ENCODE measurements at regions not wholly inside any gene's neighbourhood (a gene's known extent, or its start where the extent isn't known, plus 50 kb on each side); places are given as distances from the start of the nearest gene placed in this dataset.

DNA sequence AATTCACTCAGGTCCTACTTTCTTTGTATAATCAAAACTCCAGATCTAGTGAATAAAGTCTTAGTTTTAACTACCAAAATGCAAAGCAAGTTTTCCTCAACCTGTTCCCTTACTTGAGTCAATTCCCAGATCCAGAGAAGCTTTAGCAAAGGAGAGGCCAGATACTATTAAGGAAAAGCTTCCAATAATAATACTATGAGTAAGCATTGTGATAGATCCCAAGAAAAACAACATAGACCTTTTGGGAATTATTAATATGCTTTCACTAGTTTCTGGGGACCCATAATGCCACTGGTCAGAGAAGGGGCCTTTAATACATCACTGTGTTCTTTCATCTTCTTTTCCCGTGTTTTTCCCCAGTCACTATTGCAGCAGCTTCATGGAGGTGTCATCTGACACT lies 339.9 kb upstream of the CDIN1 start:
- DNase-seq, result no peak

DNA sequence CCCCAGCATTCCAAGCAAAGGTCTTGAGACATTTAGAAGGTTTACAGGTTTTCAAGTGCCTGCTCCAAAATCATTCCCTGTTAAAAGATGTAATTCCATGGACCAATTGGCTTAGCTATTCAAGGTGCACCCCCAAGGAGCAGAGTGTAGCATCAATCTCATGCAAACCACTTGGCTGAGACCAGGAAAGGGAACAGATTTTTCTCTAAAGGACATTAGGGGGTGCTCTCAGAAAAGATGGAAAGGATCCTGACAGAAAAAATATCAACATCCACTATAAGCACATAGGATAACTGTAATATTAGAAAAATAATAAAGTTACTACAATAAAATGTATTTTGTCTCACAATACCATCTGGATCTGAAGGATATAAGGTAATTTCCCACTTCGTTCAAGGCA lies 328.0 kb upstream of the CDIN1 start:
- DNase-seq, result no peak

DNA sequence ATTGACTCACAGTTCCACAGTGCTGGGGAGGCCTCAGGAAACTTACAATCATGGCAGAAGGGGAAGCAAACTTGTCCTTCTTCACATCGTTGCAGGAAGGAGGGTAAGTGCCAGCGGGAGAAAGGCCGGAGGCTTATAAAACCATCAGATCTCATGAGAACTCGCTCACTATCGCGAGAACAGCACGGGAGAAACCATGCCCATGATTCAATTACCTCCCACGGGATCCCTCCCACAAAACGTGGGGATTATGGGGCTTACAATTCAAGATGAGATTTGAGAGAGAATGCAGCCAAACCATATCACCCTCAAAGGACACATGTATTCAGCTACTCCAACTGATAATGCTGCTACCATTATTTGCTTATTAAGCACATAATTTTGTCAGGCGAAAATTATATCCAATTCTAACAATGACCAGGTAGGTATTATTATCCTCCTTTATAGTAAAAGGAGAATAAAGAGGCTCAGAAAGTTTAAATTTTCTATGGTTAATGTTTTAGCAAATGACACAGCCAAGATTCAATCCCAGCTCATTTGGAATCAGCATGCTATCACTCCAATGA lies 327.2 kb upstream of the CDIN1 start:
- no peak for DNase-seq

DNA sequence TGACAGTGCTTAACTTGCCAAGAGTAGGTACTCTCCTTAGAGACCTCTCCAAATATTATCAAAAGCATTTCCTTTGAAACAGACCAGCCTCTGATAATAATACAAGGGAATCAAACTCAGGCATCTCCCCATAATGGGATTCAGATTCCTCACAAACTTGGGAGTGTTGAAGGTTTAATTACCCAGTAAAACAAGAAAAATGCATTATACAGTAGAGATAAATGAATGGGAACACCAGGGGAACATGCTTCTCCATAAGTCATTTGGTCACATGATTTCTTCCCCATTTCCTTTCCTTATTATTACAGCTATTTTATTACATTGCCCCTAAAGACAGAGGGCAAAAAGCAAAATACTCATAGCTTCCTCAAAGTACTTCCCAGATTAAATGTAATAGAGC lies 325.0 kb upstream of the CDIN1 start:
- DNase-seq, result no peak

DNA sequence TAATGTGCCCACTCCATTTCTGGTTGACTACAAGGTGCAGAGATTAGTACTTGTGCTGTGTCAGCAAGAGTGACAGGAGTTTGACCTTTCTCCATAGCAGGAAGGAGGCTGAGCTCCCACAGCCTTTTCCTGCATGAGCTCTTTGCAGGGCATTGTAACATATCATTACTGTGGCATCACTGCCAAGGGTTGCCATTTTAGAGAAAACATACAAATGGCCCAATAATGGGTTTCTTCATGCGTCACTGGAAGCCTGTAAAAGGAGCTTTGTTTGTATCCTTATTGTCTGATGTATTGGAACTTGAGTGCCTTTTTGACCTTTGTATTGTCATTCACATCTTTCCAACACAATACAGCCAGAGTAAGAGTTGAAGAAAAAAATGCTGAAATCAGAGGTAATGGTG lies 323.0 kb upstream of the CDIN1 start:
- DNase-seq, result no peak

DNA sequence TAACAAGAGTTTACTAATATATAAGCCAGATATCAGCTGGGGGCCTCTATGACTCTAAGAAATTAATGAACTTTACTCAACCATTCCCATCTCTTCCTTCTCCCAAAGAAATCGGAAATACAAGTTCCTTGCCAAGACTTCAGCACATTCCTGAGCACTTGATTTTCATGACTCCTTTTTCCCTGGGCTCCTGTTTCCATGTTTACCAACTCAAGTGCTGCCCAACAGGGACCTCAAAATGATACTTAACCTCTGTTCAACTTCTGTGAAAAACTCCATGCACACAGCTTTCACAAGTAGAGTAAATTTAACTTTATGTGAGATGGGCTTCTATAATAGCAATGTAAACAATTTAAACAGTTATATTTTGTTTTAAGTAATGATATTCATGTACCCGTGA lies 315.8 kb upstream of the CDIN1 start:
- DNase-seq, result no peak

DNA sequence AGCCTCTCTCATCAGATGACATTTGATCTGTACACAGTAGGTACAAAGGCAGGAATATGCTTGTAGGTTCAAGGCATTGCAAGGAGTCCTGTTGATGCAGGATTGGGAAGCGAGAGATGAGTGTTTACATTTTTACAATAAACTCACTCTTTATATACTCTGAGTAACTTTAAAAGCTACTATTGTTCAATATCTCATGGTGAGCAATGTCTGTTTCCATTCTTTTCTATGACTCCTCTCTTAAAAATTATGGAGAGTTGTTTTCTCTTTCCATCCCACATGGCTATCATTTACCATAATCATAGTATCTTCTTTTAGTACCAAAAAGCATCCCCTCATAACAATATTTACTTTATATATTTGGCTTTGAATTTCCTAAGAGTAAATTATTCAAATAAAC lies 314.0 kb upstream of the CDIN1 start:
- no peak for DNase-seq

DNA sequence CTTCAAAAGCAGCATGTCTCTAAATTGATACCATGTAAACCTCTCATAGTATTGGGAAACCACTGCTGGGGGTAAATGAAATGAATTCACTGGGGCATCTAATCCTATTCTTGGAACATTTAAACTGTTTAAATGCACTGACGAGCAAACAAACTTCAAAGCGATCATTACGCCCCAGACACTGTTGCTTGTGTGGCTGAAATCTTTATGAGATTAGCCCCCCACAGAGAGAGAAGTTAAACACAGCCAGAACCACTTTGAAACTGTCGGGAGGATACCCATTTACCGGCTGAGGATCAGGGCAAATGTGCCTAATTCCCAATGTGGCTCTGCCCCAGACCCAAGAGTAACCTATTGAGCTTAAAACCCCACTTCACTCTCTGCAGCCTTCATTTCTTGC lies 308.4 kb upstream of the CDIN1 start:
- no peak for DNase-seq

DNA sequence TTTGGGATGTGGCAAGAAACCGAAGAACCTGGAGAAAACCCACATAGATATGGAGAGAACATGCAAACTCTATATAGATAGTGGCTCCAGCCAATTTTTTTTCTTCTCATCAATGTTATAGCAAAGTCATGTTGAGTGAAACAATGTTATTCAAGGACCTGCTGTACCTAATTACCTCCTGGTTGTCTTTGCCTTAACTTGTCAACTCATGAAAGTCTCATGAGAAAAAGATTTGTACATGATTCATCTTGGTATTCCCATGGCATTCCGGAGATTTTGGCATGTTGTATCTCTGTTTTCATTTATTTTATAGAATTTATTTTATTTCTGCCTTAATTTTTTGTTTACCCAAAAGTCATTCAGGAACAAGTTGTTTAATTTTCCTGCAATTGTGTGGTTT lies 303.8 kb upstream of the CDIN1 start:
- no peak for DNase-seq

DNA sequence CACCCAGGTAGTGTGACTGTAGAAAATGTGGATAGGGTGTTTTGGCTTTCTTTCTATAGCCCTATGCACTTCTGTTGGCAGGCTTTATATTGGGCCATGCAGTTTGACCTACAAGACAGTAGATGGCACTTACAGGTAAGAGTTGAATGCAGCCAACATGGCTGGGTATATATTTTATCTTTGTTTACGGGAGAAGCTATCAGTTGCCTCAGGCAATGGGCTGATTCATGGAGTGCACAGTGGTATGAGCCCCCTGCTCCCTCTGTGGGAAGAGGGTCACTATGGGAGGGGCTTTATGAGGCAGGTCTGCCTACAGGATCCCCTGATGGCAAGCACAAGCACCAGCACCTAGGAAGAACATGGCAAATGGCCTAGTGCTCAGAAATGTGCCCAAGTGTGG lies 301.2 kb upstream of the CDIN1 start:
- no peak for DNase-seq

DNA sequence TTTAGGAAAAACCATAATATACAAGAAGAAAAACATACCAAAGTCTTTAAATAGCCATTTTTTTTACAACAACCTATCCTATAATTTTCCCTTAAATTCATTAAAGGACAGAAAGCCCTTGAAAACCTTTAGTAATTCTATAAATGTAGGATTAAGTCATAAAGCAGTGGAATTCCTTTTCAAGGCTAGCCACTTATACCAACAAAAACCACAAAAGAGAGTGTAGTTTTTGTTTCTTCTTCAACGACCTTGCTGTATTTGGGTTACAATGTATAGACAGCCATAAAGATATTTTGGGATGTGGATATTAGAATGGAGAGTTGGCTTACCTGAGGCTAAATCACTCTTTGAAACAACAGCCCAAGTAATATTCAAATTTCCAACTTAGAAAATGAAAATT lies 296.6 kb upstream of the CDIN1 start:
- no peak for DNase-seq

DNA sequence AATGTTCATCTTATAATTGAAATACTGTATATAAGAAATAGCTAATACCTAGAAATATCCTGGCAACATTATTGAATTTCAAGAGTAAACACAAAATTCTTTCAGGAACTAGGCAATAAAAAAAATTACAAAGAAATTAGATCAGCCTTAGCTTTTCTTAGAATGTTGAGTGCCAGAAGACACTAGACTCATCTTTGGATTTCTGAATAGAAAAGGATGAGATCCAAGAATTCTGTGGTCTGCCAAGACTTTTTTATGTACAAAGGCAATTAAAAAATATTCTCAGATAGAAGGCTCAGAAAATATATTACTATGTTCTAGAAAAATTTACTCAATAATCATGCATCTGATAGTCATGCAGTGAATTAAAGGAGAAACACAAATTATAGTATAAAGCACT lies 294.5 kb upstream of the CDIN1 start:
- no peak for DNase-seq

DNA sequence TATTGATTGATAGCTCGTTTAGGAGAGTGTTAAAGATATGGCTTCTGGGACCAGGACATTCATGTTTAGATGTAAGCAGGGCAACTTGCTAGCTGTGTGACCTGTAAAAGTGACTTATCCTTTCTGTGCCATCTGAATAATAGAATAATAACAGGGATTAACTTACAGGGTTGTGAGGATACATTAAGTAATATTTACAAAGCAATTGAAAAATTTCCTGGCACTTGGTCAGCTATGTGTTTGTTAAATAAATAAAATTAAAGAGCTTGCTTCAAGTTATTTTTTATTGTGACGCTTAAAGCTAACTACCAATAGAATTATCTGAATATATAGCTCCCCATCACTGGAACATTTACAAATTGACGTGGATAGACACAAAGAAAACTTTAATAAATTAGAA lies 287.9 kb upstream of the CDIN1 start:
- no peak for DNase-seq

DNA sequence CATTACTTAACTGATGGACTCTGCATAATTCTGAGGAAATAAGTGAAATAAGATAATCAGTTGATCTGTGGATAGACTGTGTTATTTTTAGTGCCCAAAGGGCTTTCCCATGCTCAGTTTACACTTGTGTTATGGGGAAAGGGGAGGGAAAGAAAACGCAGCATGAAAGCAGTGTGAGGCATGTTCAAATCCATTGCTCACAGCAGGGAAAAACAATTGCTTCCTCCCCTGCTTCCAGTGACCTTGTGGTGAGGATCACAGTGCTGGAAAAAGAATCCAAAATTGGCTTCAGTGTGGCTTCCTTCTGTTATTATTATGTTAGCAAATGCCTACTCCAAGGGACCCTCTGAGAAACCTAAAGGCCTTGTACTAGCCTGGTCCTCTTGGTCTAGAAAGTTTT lies 285.1 kb upstream of the CDIN1 start:
- DNase-seq, result no peak

DNA sequence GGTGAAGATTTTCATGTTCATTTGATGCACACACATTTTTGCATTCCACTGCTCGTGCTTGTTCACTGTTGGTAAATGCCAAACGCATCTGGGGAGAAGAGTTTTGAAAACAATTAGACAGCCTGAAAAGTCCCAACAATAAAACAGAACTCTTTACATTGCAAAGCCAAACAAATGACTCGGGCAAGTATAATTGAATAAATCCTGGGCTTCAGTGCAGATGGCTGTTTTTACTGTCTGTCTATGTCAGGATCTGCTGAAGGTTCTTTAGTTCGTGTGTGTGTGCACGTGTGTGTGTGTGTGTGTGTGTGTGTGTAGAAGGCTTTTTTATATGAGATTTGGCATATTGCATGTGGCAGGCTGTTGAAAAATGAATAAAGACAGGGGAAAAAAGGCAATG lies 277.5 kb upstream of the CDIN1 start:
- no peak for DNase-seq

DNA sequence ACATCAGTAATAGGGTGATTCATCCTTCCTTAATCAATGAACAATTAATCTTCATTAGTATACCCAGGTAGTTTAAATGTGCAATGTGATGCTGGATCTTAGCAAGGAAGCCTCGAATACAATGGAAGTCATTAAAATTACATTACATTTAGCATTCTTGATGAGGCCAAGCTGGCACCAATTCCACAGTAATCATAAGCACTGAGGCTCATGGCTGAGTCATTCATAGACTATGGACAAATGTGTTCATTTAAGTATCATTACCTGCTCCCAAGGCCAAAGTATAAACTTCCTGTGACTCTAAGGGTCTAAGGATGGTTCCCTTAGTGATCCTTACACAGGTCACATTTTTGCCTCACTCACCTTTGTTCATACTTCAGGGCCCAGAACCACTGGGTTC lies 266.4 kb upstream of the CDIN1 start:
- DNase-seq, result peak in 1 of 3 donors; percentile 7

DNA sequence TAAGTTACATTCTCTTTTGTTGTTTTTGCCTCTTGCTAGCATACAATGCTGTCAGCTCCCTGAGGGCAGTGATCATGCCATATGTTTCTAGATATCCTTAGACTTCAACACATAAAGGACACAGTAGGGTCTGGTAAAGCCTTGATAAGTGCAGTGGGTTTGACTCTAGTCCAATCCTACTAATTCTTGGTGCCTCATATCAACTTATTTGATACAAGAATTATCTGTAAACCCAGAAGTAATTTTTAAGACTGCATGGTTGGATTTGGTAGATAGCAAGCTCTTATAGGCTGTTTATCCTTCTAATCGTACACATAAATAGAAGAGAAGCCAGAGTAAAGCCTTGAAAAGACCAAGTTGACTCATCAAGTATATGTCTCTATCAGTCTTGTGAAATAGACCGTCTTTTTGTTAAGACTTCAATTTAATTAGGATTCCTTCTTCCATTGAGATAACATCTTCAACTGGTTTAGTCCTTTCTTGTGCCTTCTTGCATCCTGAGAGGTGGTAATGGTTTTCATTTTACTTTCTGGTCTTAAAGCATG lies 265.6 kb upstream of the CDIN1 start:
- no peak for DNase-seq

DNA sequence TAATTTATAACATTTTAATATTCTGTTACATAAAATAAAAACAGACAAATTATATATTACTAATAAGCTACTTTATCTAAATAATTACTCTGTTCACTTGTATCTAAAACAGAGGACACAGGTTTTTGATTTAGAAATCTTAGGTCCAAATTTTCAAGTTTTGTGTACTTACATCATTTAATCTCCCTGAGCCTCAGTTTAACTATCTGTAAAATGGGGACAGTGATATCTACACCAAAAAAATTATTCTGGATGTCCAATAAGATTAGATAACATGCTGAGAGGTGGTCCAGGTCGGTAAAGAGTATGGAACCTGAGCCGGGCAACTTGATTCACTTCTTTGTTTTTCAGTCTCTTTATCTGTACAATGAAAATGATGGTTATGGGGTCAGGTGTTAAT lies 263.8 kb upstream of the CDIN1 start:
- no peak for DNase-seq

DNA sequence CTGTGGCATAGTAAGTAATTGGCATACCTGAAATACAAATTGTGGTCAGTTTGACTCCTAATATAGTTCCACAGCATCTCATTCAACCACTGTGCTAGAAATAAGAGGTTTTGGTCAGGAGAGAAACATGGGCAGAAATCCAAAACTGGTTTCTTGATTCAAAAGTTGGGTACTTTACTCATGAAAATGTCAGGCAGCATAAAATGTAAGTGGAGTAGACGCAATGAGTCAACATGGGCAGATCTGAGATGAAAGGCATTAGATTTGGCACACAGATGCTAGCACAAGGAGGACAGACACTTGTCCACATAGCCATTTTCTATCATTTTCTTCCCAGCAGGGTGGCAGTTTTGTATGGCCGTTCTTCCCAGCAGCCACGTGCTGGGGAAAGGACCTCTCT lies 255.8 kb upstream of the CDIN1 start:
- DNase-seq, result no peak

DNA sequence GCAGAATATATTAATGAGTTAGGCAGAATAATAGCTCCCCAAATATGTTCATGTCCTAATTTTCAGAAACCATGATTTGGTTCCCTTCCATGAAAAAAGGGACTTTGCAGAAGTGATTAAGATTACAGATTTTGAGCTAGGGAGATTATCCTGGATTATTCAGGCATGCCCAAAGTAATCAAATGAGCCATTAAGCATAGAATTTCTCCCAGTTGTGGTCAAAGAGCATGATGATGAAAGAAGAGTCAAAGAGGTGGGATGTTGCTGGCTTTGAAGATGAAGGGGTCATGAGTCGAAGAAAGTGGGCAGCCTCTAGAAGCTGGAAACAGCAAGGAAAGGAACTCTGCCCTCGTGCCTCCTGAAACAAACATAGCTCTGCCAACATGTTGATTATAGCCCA lies 254.2 kb upstream of the CDIN1 start:
- no peak for DNase-seq

DNA sequence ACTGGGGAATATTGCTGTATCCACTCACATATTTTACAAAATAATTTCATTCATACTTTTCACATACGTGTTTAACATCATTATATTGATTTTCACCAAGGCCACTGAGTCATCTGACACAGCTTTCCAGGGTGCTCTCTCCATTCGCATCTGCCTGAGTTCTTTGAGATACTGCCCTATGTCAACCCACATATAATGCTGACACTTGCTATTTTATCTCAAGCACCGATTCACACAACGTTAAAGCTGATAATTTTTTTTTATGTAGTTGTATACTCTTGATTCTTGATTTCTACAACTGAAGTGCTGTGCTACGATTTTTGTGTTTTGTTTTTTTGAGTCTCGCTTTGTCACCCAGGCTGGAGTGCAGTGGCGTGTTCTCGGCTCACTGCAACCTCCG lies 249.8 kb upstream of the CDIN1 start:
- DNase-seq, result no peak

DNA sequence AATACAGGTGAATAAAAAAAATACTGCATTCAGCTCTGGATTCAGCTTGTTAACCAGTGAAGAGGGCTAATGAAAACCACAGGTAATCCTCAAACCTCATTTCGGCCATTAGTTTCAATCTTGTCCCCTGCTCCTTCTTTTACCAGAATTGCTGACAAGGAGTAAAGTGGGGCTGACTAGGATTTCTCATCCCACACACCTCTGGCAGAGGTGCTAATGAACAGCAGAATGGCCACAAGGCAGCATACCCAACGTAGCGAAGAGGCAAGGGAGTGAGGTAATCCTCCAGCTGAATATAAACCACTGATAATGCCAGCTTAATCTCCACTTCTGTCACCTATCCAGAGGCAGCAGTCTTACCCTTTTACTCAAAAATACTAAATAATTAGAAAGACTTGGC lies 248.8 kb upstream of the CDIN1 start:
- DNase-seq, result no peak

DNA sequence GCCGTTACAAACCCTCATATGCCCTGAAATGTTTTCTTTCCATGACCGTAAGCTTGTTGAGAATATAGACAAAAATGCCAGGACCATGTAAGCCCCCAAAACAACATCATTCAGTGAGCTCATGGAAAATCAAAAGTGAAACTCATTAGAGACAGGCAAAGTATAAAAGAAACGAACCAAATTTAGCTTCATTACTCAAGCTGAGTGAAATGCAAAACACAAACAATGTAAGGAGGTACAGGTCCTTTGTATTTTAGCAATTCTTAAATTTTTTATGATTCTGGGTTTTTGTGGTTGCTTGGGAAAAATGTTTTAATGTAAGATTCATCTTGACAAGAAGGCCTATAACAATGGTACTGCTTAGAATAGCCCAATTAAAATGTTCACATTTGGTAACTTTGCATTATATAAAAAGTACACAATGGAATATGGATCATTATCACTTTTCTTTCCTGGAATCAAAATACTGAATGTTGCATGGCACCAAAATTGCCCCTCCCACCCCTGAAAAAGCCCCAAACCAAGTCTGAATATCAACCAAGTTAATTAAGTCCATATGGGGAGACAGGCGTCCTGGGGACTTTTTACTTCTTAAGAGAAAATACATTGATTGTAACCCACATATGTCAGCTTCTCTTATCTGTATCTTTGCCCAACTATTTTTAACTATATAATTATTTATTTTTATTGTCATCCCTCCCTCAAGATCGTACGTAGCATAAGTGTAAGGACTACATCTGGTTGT lies 247.7 kb upstream of the CDIN1 start:
- DNase-seq, result no peak

DNA sequence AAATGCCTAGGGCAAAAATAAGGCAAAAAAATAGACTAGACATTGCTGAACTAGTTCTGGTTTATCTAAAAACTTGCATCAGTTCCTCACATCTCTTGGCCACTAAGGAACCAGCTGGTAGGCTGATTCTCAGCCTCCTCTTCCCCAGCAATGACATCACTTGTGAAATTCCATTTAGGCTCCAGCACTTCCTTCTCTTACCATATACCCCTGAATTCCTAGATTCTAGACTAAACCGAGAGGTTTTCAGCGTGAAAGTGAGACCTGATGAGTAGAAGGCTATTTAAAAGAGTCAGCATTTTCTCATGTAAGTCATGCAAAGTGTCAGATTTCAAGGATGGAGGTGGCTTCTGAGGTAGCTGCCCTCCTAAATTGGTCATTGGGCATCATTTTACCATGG lies 247.1 kb upstream of the CDIN1 start:
- DNase-seq, result no peak

Data from muscle of back (tissue), 3 donors.